Adrenal gland (tissue), 9 donors: ENCODE measurements at regions not wholly inside any gene's neighbourhood (a gene's known extent, or its start where the extent isn't known, plus 50 kb on each side); places are given as distances from the start of the nearest gene placed in this dataset.

Experiments used
- DNase-seq, 7 donors: peaks; one replicate each; pipeline ENCODE4 v3.0.0-alpha.2; 2019 to 2020
- H3K27ac ChIP-seq, 5 donors: fragments of 200-600 bp; sonication (generic) in 4 of 5; 1 replicate in 3 of 5; 2 replicates in 2 of 5; pipeline versions ENCODE4 v1.5.1 to v1.8.0; 2016 to 2020; ENCODE audit warnings: mild to moderate bottlenecking in 1 of 5
- H3K27me3 ChIP-seq: fragments of 200-600 bp; 2 replicates; pipeline ENCODE4 v1.8.0; 2021
- H3K36me3 ChIP-seq, 2 donors: fragments of 200-600 bp; replicated peaks in 1 of 2; 1 replicate in 1 of 2; 2 replicates in 1 of 2; pipeline versions ENCODE4 v1.5.1 to v1.8.0; 2018 to 2022
- H3K4me1 ChIP-seq, 2 donors: fragments of 200-600 bp; replicated peaks in 1 of 2; 1 replicate in 1 of 2; 2 replicates in 1 of 2; pipeline versions ENCODE4 v1.5.1 to v1.8.0; 2018 to 2021
- H3K4me3 ChIP-seq, 4 donors: fragments of 200-600 bp; sonication (generic) in 3 of 4; one replicate each; pipeline ENCODE4 v1.5.1; 2016 to 2018
- H3K9me3 ChIP-seq, 3 donors: fragments of 200-600 bp; sonication (generic) in 1 of 3; replicated peaks in 1 of 3; 1 replicate in 2 of 3; 2 replicates in 1 of 3; pipeline versions ENCODE4 v1.5.1 to v1.8.0; 2016 to 2021
- POLR2A ChIP-seq, 2 donors: fragments of 450-650 bp; IDR thresholded peaks; one replicate each; pipeline ENCODE4 v1.6.1; 2017; ENCODE audit warnings: antibody characterized with exemption in 2 of 2, mild to moderate bottlenecking in 2 of 2, moderate library complexity in 1 of 2
- WGBS, 4 donors: extraction: QIAGEN DNeasy Blood & Tissue Kit in 2 of 4; methylation state at CpG; one replicate each; pipeline versions ENCODE4 v1.1.5 to v1.1.7; 2013 to 2017; 5-methylcytosine and 5-hydroxymethylcytosine counted together
- intact Hi-C, 2 donors: fragments of 100-400 bp; cut with DNase I; formaldehyde crosslinking; loops; one replicate each; pipeline versions ENCODE4 v1.14.1 to v1.15.0; 2022 to 2023
- TF ChIP-seq, protein P1 (sequence below), 6 experiments: fragments of 450-650 bp in 4 of 6; fragments of 200-600 bp in 2 of 6; sonication (generic) in 1 of 6; IDR thresholded peaks; 1 replicate in 5 of 6; 2 replicates in 1 of 6; pipeline versions ENCODE4 v1.5.1 to v1.8.0; 2016 to 2021; ENCODE audit warnings: antibody characterized with exemption in 6 of 6, mild to moderate bottlenecking in 2 of 6, moderate library complexity in 1 of 6
- donor health status: healthy with polysubstance abuse.
- donor health status: Bipolar disorder and iron deficiency.
- donor health status: DM: yes; HTN: yes; CAD: no.
- donor health status: DM: no; HTN: no; CAD: no.
- donor health status: DM: no; HTN: no; CAD: no.

DNA sequence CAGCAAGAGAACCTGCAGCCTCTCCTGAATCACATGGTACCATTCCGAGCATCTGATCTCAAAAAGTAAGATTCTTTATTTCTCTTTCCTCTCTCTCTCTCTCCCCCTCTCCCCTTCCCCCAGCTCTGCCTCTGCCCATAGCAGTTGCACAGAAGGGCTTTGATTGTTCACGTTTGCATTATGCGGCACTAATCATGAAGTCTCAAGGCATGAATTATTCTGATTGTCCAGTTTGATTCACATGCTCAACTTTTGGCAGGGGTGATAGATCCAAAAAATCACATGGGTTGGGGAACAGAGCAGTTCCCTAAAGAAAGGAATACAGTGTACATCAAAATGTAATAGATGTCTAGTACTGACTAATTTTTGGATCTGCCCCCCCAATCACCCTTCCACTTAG, 380.0 kb upstream of the SOX9 start:
- H3K27ac ChIP-seq = no peak overlapping the region
- no peaks in the 10 kb centered on the region for H3K4me1 ChIP-seq
- H3K36me3 ChIP-seq = no peaks in the 10 kb centered on the region
- H3K27me3 ChIP-seq = no peaks in the 10 kb centered on the region
- H3K9me3 ChIP-seq = no peaks in the 10 kb centered on the region
- intact Hi-C loops = no loop called here
- no peak for DNase-seq
- 69 to 74% (median 73%) methylated on average over 3 of the region's 3 CpGs for WGBS, 4 donors
- TF ChIP-seq, protein P1, sequence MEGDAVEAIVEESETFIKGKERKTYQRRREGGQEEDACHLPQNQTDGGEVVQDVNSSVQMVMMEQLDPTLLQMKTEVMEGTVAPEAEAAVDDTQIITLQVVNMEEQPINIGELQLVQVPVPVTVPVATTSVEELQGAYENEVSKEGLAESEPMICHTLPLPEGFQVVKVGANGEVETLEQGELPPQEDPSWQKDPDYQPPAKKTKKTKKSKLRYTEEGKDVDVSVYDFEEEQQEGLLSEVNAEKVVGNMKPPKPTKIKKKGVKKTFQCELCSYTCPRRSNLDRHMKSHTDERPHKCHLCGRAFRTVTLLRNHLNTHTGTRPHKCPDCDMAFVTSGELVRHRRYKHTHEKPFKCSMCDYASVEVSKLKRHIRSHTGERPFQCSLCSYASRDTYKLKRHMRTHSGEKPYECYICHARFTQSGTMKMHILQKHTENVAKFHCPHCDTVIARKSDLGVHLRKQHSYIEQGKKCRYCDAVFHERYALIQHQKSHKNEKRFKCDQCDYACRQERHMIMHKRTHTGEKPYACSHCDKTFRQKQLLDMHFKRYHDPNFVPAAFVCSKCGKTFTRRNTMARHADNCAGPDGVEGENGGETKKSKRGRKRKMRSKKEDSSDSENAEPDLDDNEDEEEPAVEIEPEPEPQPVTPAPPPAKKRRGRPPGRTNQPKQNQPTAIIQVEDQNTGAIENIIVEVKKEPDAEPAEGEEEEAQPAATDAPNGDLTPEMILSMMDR (IDR thresholded peaks at IDR 0.05) = no peak
- TF ChIP-seq POLR2A (IDR thresholded peaks at IDR 0.05) = no peak
- no peak overlapping the region for H3K4me3 ChIP-seq

DNA sequence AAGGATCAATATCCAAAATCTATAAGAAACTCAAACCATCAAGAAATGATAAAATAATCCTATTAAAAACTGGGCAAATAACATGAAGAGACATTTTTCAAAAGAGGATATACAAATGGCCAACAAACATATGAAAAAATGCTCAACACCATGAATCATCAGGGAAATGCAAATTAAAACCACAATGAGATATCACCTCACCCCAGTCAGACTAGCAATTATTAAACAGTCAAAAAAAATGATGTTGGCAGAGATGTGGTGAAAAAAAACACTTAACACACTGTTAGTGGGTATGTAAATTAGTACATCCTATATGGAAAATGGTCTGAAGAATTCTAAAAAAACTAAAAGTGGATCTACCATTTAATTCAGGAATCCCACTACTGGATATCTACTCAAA, 379.0 kb upstream of the SOX9 start:
- Histone ChIP-seq H3K4me1 (no peaks in the 10 kb centered on the region), H3K36me3 (no peaks in the 10 kb centered on the region), H3K27me3 (no peaks in the 10 kb centered on the region), H3K27ac (no peak overlapping the region), H3K4me3 (no peak overlapping the region), H3K9me3 (no peaks in the 10 kb centered on the region)
- TF ChIP-seq, protein P1 (IDR thresholded peaks at IDR 0.05) = no peak
- no peak for TF ChIP-seq POLR2A (IDR thresholded peaks at IDR 0.05)
- intact Hi-C loops = no loop called here
- no peak for DNase-seq

DNA sequence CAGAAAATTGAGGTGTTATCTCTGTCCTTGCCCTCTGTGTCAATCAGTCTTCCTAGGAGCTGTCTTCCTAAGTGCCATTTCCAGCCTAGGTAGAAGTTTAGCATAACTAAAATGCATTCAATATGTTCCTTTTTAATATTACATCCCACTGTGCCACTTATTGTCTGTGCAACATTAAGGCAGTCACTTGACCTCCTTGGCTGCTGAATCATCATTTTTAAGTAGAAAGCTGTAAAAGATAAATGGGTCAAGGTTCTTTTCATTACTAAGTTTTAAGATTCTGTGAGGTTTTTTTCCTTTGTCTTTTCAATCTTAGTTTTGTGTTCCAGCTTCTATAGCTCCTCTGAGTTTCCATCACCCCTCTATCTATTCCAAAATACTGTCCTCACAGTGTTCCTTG, 371.9 kb upstream of the SOX9 start:
- no peaks in the 10 kb centered on the region for H3K27me3 ChIP-seq
- TF ChIP-seq POLR2A (IDR thresholded peaks at IDR 0.05) = no peak
- TF ChIP-seq, protein P1 (IDR thresholded peaks at IDR 0.05) = no peak
- H3K4me1 ChIP-seq = no peaks in the 10 kb centered on the region
- H3K27ac ChIP-seq = no peak overlapping the region
- intact Hi-C loops = no loop called here
- H3K36me3 ChIP-seq = no peaks in the 10 kb centered on the region
- DNase-seq = no peak
- no peaks in the 10 kb centered on the region for H3K9me3 ChIP-seq
- no peak overlapping the region for H3K4me3 ChIP-seq

DNA sequence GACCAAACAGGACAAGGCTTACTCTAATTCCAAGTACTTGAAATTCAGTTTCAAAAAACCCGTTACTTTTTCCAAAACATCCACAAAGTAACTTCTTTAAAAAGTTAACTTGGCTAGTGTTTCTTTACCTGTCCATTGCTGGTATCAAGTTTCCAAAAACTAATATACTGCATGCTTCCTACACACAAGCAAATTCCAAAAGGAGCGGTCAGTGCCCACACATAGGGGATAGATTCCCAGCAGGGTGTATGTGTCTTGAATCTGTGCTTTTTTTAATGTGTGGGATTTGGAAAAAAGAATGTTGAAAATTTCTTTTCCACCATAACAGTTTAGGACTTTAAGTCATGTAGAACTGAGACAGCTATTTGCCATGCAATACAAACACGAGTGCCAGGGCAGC, 367.8 kb upstream of the SOX9 start:
- no peaks in the 10 kb centered on the region for H3K27me3 ChIP-seq
- 80 to 86% (median 82%) methylated on average over 3 of the region's 3 CpGs for WGBS, 4 donors
- intact Hi-C loops = no loop called here
- no peaks in the 10 kb centered on the region for H3K4me1 ChIP-seq
- no peaks in the 10 kb centered on the region for H3K36me3 ChIP-seq
- H3K9me3 ChIP-seq = no peaks in the 10 kb centered on the region
- TF ChIP-seq POLR2A (IDR thresholded peaks at IDR 0.05) = no peak
- TF ChIP-seq, protein P1 (IDR thresholded peaks at IDR 0.05) = no peak
- H3K27ac ChIP-seq = no peak overlapping the region
- H3K4me3 ChIP-seq = no peak overlapping the region
- no peak for DNase-seq
